Osteoblast (primary cell): ENCODE measurements at regions not wholly inside any gene's neighbourhood (a gene's known extent, or its start where the extent isn't known, plus 50 kb on each side); places are given as distances from the start of the nearest gene placed in this dataset.

ENCODE experiments used
- DNase-seq: peaks from one replicate; pipeline ENCODE4 v3.0.0; 2011; ENCODE audit warnings: low spot score, mixed read lengths; ENCODE audit not compliant: insufficient read length; ENCODE audit errors: missing footprints
- H2AFZ ChIP-seq: 2 replicates; pipeline ENCODE4 v1.6.0; 2011; ENCODE audit warnings: mild to moderate bottlenecking, low read length
- H3K27ac ChIP-seq: 2 replicates; pipeline ENCODE4 v1.5.1; 2011; ENCODE audit warnings: mild to moderate bottlenecking, low read depth, low read length, moderate library complexity
- H3K27me3 ChIP-seq: 2 replicates; pipeline ENCODE4 v1.6.0; 2012; ENCODE audit warnings: mild to moderate bottlenecking, control low read depth, inconsistent platforms, low read length, moderate library complexity; ENCODE audit not compliant: insufficient read depth
- H3K36me3 ChIP-seq: 2 replicates; pipeline ENCODE4 v1.5.1; 2011; ENCODE audit warnings: mild to moderate bottlenecking, low read length, control low read depth, moderate library complexity; ENCODE audit not compliant: insufficient read depth
- H3K4me1 ChIP-seq: 2 replicates; pipeline ENCODE4 v1.5.1; 2011; ENCODE audit warnings: mild to moderate bottlenecking, low read length, control low read depth, moderate library complexity; ENCODE audit not compliant: insufficient read depth
- H3K4me2 ChIP-seq: 2 replicates; pipeline ENCODE4 v1.6.0; 2011; ENCODE audit warnings: mild to moderate bottlenecking, low read length; ENCODE audit not compliant: insufficient read depth
- H3K4me3 ChIP-seq: fragments of 200-600 bp; sonication (generic); 3 replicates; pipeline ENCODE4 v1.5.1; 2012; ENCODE audit warnings: mild to moderate bottlenecking, low read length, inconsistent platforms; ENCODE audit not compliant: insufficient read depth
- H3K79me2 ChIP-seq: 2 replicates; pipeline ENCODE4 v1.6.0; 2012; ENCODE audit warnings: mild to moderate bottlenecking, low read length, control low read depth, inconsistent platforms; ENCODE audit not compliant: insufficient read depth
- H3K9me3 ChIP-seq: 2 replicates; pipeline ENCODE4 v1.5.1; 2011; ENCODE audit warnings: low read depth, low read length, control low read depth
- H4K20me1 ChIP-seq: 2 replicates; pipeline ENCODE4 v1.6.0; 2012; ENCODE audit warnings: mild to moderate bottlenecking, low read length, control low read depth; ENCODE audit not compliant: insufficient read depth
- TF ChIP-seq, protein P1 (sequence below): IDR thresholded peaks from 2 replicates; pipeline ENCODE4 v1.5.1; 2011; ENCODE audit warnings: mild to moderate bottlenecking, low read depth, low read length, moderate library complexity; ENCODE audit errors: extremely low read depth

DNA sequence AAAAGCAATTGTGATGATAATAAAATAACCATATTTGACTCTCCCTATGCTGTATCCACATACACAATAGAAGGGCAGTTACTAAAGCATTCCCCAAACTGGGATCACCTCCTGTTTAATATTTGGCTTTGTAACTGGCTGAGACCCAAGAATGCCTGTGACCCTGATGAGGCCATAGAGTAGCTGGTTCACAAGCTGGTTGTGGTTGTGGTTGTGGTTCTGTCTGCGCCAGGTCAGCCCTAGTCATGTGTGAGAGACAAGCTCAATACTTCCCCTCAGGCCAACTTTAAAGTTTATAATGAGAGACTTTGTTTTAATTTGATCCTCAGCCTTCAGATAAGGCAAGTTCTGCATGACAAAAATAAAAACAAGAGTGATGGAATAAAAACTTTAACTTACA lies 209.9 kb downstream of the PARM1 start:
- Histone ChIP-seq H3K4me1 (no peaks in the 10 kb centered on the region), H3K27ac (no peak overlapping the region), H3K79me2 (no peaks in the 10 kb centered on the region), H3K4me3 (no peak overlapping the region), H3K36me3 (no peaks in the 10 kb centered on the region), H3K27me3 (no peaks in the 10 kb centered on the region), H4K20me1 (no peaks in the 10 kb centered on the region), H2AFZ (no peak overlapping the region), H3K9me3 (no peaks in the 10 kb centered on the region), H3K4me2 (no peak overlapping the region)
- TF ChIP-seq, protein P1, sequence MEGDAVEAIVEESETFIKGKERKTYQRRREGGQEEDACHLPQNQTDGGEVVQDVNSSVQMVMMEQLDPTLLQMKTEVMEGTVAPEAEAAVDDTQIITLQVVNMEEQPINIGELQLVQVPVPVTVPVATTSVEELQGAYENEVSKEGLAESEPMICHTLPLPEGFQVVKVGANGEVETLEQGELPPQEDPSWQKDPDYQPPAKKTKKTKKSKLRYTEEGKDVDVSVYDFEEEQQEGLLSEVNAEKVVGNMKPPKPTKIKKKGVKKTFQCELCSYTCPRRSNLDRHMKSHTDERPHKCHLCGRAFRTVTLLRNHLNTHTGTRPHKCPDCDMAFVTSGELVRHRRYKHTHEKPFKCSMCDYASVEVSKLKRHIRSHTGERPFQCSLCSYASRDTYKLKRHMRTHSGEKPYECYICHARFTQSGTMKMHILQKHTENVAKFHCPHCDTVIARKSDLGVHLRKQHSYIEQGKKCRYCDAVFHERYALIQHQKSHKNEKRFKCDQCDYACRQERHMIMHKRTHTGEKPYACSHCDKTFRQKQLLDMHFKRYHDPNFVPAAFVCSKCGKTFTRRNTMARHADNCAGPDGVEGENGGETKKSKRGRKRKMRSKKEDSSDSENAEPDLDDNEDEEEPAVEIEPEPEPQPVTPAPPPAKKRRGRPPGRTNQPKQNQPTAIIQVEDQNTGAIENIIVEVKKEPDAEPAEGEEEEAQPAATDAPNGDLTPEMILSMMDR, result no peak
- no peak for DNase-seq

DNA sequence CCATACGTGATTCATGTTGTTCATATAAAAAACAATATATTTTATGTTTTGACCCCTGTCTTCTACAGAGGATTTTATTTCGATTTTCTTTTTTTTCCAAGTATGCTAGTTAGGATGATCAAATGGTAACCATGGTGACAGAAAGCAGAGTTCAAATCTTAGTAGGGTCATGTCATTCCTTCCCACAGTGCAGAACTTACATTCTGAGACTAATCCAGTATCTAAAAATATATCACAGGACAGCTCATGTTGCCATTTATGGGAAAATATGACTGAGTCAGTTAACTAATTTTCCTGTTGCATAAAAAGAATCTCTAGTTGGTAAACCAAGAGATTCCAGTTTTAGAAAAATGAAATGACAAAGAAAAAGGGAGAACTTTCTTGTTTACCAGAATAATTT lies 209.5 kb downstream of the PARM1 start:
- H4K20me1 ChIP-seq, result no peaks in the 10 kb centered on the region
- no peaks in the 10 kb centered on the region for H3K9me3 ChIP-seq
- H3K36me3 ChIP-seq, result no peaks in the 10 kb centered on the region
- no peaks in the 10 kb centered on the region for H3K4me1 ChIP-seq
- H3K79me2 ChIP-seq, result no peaks in the 10 kb centered on the region
- H2AFZ ChIP-seq, result no peak overlapping the region
- no peaks in the 10 kb centered on the region for H3K27me3 ChIP-seq
- peak; percentile 35 for DNase-seq
- no peak overlapping the region for H3K4me2 ChIP-seq
- H3K27ac ChIP-seq, result no peak overlapping the region
- no peak overlapping the region for H3K4me3 ChIP-seq
- TF ChIP-seq, protein P1, result no peak

DNA sequence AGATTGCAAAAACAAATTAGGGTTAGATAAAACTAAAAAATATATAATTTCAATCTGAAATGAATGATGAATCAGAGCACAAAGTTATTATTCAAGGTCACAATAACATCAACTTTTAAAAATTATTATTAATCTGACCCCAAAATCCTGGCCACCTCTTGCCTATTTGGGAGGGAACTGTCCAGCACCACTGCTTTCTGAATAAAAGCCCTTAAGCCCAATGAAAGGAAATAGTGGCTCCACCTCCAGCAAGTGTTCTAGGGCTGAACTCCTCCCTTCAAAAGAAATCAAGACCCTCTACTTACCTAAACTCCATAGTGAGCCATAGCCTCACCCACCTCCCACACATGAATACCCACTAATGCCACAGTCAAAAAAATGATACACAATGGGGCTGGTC lies 208.2 kb downstream of the PARM1 start:
- Histone ChIP-seq H2AFZ (no peak overlapping the region), H3K4me3 (no peak overlapping the region), H3K27ac (no peak overlapping the region), H3K9me3 (no peaks in the 10 kb centered on the region), H3K27me3 (no peaks in the 10 kb centered on the region), H3K79me2 (no peaks in the 10 kb centered on the region), H3K4me2 (no peak overlapping the region), H3K36me3 (no peaks in the 10 kb centered on the region), H4K20me1 (no peaks in the 10 kb centered on the region), H3K4me1 (no peaks in the 10 kb centered on the region)
- TF ChIP-seq, protein P1, result no peak
- no peak for DNase-seq

DNA sequence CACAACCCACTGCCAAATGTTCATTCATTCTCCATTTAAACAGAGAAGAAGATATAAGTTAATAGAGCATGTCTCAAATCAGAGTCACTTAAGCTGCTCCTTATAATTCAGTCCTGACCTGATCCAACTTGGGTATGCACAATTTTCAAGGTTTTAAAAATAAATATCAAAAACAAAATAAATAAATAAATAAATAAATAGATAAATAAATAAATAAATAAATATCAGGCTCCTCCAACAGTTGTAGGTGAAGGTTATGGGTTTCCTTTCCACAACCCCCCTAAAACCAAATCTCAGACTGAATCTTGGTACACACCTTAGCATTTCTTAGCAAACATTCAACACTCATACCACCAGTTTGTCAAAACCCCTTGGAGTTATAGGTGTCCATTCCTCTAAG lies 204.4 kb downstream of the PARM1 start:
- H3K27ac ChIP-seq, result no peak overlapping the region
- no peaks in the 10 kb centered on the region for H3K36me3 ChIP-seq
- no peak for DNase-seq
- no peaks in the 10 kb centered on the region for H3K4me1 ChIP-seq
- H3K4me3 ChIP-seq, result no peak overlapping the region
- H3K79me2 ChIP-seq, result no peaks in the 10 kb centered on the region
- H4K20me1 ChIP-seq, result no peaks in the 10 kb centered on the region
- no peaks in the 10 kb centered on the region for H3K9me3 ChIP-seq
- no peaks in the 10 kb centered on the region for H3K27me3 ChIP-seq
- no peak overlapping the region for H2AFZ ChIP-seq
- TF ChIP-seq, protein P1, result no peak
- H3K4me2 ChIP-seq, result no peak overlapping the region
